ENCODE measurements at regions not wholly inside any gene's neighbourhood (a gene's known extent, or its start where the extent isn't known, plus 50 kb on each side); places are given as distances from the start of the nearest gene placed in this dataset.
"Not testable (repeated sequence)": the region's sequence is repeated elsewhere in the genome, so short reads cannot be mapped to it uniquely, and the experiment has no call there.

DNA sequence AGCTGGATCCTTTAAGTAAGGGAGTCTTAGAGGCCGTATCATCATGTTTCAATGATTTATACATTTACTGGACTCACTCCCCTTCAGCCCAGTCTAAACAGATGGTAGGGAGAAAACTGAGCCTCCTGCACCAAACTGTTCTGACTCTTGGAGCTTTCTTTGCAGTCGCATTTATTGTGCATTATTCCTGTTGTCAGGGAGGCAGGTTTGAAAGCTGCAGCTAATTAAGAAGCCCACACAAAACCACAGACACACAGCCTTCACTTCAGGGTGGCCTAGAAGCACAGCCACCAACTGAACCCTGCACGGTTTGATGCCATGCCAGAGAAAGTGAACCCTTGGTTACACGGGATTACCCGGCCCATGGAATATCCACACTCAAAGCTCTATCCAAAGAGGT lies 911.0 kb downstream of the UQCRFS1 start:
- H3K4me1 ChIP-seq (ENCODE audit: control extremely low read depth in 1 of 4, control insufficient read depth in 4 of 4, insufficient read depth in 4 of 4, low read length in 3 of 4) = peaks cover 0 to 2% (median 0%) of the 10 kb centered on the region in 4 experiments
- ChIA-PET CTCF (no interaction called here), POLR2A (no interaction called here)
- peaks cover 0 to 2% (median 0%) of the 10 kb centered on the region in 5 experiments for H3K27me3 ChIP-seq (replicated peaks in 2 of 5; ENCODE audit: control insufficient read depth in 4 of 5, insufficient read depth in 5 of 5, low read length in 4 of 5)
- H3K4me3 ChIP-seq (ENCODE audit: control insufficient read depth in 1 of 7, extremely low read depth in 1 of 7, insufficient read depth in 4 of 7, low read depth in 2 of 7, low read length in 6 of 7) = no peak overlapping the region
- no peak overlapping the region for H3K27ac ChIP-seq (ENCODE audit: insufficient read depth in 1 of 2, low read depth in 1 of 2, low read length in 2 of 2, poor library complexity in 1 of 2, severe bottlenecking in 2 of 2)
- no peaks in the 10 kb centered on the region for H3K9me3 ChIP-seq (ENCODE audit: control extremely low read depth in 1 of 5, control insufficient read depth in 4 of 5, insufficient read depth in 2 of 5, low read depth in 1 of 5, low read length in 4 of 5)
- DNase-seq = no peak
- 89% methylated on average over 3 of the region's 5 CpGs for WGBS (ENCODE audit: insufficient coverage)
- H3K36me3 ChIP-seq (ENCODE audit: control insufficient read depth in 4 of 4, insufficient read depth in 4 of 4, low read length in 3 of 4) = no peaks in the 10 kb centered on the region

DNA sequence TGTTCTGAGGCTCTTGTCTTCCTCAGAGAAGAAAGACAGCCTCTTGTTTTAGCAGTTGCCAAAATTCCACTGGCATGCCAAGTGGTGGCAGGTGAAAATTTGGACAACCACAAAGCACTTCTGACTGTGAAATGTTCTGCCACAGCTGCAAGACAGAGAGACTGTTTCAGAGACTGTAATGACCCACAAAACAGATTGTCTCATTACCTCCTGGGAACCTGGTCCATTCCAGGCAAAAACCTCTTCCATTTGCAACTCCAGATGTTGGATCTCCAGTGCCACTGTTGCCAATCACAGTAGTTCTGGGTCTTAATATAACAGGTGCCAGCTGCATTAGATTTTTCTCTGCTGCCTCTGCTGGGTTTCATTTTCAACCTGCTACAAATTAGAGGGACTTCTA lies 911.5 kb downstream of the UQCRFS1 start:
- POLR2A ChIA-PET = no interaction called here
- peaks cover 0 to 2% (median 0%) of the 10 kb centered on the region in 4 experiments for H3K4me1 ChIP-seq (ENCODE audit: control extremely low read depth in 1 of 4, control insufficient read depth in 4 of 4, insufficient read depth in 4 of 4, low read length in 3 of 4)
- no peaks in the 10 kb centered on the region for H3K36me3 ChIP-seq (ENCODE audit: control insufficient read depth in 4 of 4, insufficient read depth in 4 of 4, low read length in 3 of 4)
- peaks cover 0 to 2% (median 0%) of the 10 kb centered on the region in 5 experiments for H3K27me3 ChIP-seq (replicated peaks in 2 of 5; ENCODE audit: control insufficient read depth in 4 of 5, insufficient read depth in 5 of 5, low read length in 4 of 5)
- H3K9me3 ChIP-seq (ENCODE audit: control extremely low read depth in 1 of 5, control insufficient read depth in 4 of 5, insufficient read depth in 2 of 5, low read depth in 1 of 5, low read length in 4 of 5) = peaks cover 0 to 2% (median 0%) of the 10 kb centered on the region in 5 experiments
- no peak overlapping the region for H3K27ac ChIP-seq (ENCODE audit: insufficient read depth in 1 of 2, low read depth in 1 of 2, low read length in 2 of 2, poor library complexity in 1 of 2, severe bottlenecking in 2 of 2)
- CTCF ChIA-PET = no interaction called here
- no peak overlapping the region for H3K4me3 ChIP-seq (ENCODE audit: control insufficient read depth in 1 of 7, extremely low read depth in 1 of 7, insufficient read depth in 4 of 7, low read depth in 2 of 7, low read length in 6 of 7)
- no peak for DNase-seq

DNA sequence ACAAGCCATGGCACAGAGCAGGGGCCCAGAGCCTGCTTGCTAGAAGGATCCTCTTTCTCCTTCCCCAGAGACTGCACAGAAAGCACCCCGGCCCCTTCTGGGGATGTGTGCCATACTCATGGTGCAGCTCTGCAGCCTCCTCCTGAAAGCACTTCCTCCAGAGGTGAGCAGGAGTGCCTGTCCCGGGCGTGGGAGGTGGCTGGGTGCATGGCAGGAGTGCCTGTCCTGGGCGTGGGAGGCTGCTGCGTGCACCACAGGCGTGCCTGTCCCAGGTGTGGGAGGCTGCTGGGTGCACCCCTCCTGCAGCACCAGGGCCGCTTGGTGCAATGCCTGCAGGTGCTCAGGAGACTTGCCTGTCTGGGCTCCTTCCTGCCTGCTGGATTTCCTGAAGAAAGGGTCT lies 913.3 kb downstream of the UQCRFS1 start:
- CTCF ChIA-PET = no interaction called here
- no peak for DNase-seq
- peaks cover 0 to 2% (median 0%) of the 10 kb centered on the region in 4 experiments for H3K4me1 ChIP-seq (ENCODE audit: control extremely low read depth in 1 of 4, control insufficient read depth in 4 of 4, insufficient read depth in 4 of 4, low read length in 3 of 4)
- H3K27me3 ChIP-seq (replicated peaks in 2 of 5; ENCODE audit: control insufficient read depth in 4 of 5, insufficient read depth in 5 of 5, low read length in 4 of 5) = peaks cover 0 to 2% (median 0%) of the 10 kb centered on the region in 5 experiments
- peaks cover 0 to 2% (median 0%) of the 10 kb centered on the region in 5 experiments for H3K9me3 ChIP-seq (ENCODE audit: control extremely low read depth in 1 of 5, control insufficient read depth in 4 of 5, insufficient read depth in 2 of 5, low read depth in 1 of 5, low read length in 4 of 5)
- POLR2A ChIA-PET = no interaction called here
- 74% methylated on average over 6 of the region's 7 CpGs for WGBS (ENCODE audit: insufficient coverage)
- H3K36me3 ChIP-seq (ENCODE audit: control insufficient read depth in 4 of 4, insufficient read depth in 4 of 4, low read length in 3 of 4) = no peaks in the 10 kb centered on the region
- no peak overlapping the region for H3K4me3 ChIP-seq (ENCODE audit: control insufficient read depth in 1 of 7, extremely low read depth in 1 of 7, insufficient read depth in 4 of 7, low read depth in 2 of 7, low read length in 6 of 7)
- H3K27ac ChIP-seq (ENCODE audit: insufficient read depth in 1 of 2, low read depth in 1 of 2, low read length in 2 of 2, poor library complexity in 1 of 2, severe bottlenecking in 2 of 2) = no peak overlapping the region

DNA sequence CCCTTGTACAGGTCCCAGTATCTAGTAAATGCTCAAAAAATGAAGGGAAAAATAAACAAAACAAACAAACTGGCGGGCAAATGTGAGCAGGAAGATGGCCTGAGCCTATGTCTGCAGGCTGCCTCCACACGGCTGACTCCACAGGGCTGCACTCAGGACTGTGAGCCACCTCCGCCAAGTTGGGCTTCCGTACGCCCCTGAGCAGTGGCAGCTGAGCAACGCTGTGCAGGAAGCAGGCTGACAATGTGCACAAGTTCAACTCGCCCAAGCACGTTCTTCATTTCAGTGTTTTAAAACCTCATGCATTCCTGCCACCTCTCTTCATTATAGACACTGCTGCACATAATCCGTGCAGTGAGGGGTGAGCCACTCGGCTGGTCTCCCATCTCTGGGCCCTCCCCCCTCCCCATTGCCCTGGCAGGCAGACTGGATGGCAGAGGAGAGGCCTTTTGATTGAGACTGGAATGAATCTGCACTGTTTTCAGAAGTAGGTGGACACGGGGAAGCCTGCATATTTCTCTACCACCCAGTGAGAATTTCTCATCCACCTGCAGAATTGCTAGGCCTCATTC lies 915.3 kb downstream of the UQCRFS1 start:
- H3K9me3 ChIP-seq (ENCODE audit: control extremely low read depth in 1 of 5, control insufficient read depth in 4 of 5, insufficient read depth in 2 of 5, low read depth in 1 of 5, low read length in 4 of 5) = peaks cover 0 to 2% (median 0%) of the 10 kb centered on the region in 5 experiments
- 34% methylated on average over 10 of the region's 11 CpGs for WGBS (ENCODE audit: insufficient coverage)
- no peak overlapping the region for H3K27ac ChIP-seq (ENCODE audit: insufficient read depth in 1 of 2, low read depth in 1 of 2, low read length in 2 of 2, poor library complexity in 1 of 2, severe bottlenecking in 2 of 2)
- DNase-seq = no peak
- no peak overlapping the region for H3K4me3 ChIP-seq (ENCODE audit: control insufficient read depth in 1 of 7, extremely low read depth in 1 of 7, insufficient read depth in 4 of 7, low read depth in 2 of 7, low read length in 6 of 7)
- peaks cover 0 to 2% (median 0%) of the 10 kb centered on the region in 4 experiments for H3K4me1 ChIP-seq (ENCODE audit: control extremely low read depth in 1 of 4, control insufficient read depth in 4 of 4, insufficient read depth in 4 of 4, low read length in 3 of 4)
- H3K27me3 ChIP-seq (replicated peaks in 2 of 5; ENCODE audit: control insufficient read depth in 4 of 5, insufficient read depth in 5 of 5, low read length in 4 of 5) = peaks cover 0 to 2% (median 0%) of the 10 kb centered on the region in 5 experiments
- ChIA-PET POLR2A (no interaction called here), CTCF (no interaction called here)
- no peaks in the 10 kb centered on the region for H3K36me3 ChIP-seq (ENCODE audit: control insufficient read depth in 4 of 4, insufficient read depth in 4 of 4, low read length in 3 of 4)

DNA sequence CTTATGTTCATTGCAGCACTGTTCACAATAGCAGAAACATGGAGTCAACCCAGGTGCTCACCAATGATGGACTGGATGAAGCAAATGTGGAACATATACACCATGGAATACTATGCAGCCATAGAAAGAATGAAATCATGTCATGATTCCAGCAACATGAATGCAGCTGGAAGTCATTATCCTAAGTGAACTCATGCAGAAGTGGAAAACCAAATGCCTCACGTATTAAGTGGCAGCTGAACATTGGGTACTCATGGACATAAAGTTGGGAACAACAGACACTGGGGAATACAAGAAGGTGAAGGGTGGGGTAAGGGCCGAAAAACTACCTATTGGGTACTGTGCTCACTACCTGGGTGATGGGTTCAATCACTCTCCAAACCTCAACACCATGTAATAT lies 915.9 kb downstream of the UQCRFS1 start:
- peaks cover 0 to 2% (median 0%) of the 10 kb centered on the region in 5 experiments for H3K9me3 ChIP-seq (ENCODE audit: control extremely low read depth in 1 of 5, control insufficient read depth in 4 of 5, insufficient read depth in 2 of 5, low read depth in 1 of 5, low read length in 4 of 5)
- no peak overlapping the region for H3K27ac ChIP-seq (ENCODE audit: insufficient read depth in 1 of 2, low read depth in 1 of 2, low read length in 2 of 2, poor library complexity in 1 of 2, severe bottlenecking in 2 of 2)
- WGBS (ENCODE audit: insufficient coverage) = 86% methylated on average over 1 of the region's 2 CpGs
- H3K36me3 ChIP-seq (ENCODE audit: control insufficient read depth in 4 of 4, insufficient read depth in 4 of 4, low read length in 3 of 4) = no peaks in the 10 kb centered on the region
- ChIA-PET POLR2A (no interaction called here), CTCF (no interaction called here)
- H3K4me1 ChIP-seq (ENCODE audit: control extremely low read depth in 1 of 4, control insufficient read depth in 4 of 4, insufficient read depth in 4 of 4, low read length in 3 of 4) = peaks cover 0 to 2% (median 0%) of the 10 kb centered on the region in 4 experiments
- H3K27me3 ChIP-seq (replicated peaks in 2 of 5; ENCODE audit: control insufficient read depth in 4 of 5, insufficient read depth in 5 of 5, low read length in 4 of 5) = peaks cover 0 to 2% (median 0%) of the 10 kb centered on the region in 5 experiments
- H3K4me3 ChIP-seq (ENCODE audit: control insufficient read depth in 1 of 7, extremely low read depth in 1 of 7, insufficient read depth in 4 of 7, low read depth in 2 of 7, low read length in 6 of 7) = no peak overlapping the region
- no peak for DNase-seq

DNA sequence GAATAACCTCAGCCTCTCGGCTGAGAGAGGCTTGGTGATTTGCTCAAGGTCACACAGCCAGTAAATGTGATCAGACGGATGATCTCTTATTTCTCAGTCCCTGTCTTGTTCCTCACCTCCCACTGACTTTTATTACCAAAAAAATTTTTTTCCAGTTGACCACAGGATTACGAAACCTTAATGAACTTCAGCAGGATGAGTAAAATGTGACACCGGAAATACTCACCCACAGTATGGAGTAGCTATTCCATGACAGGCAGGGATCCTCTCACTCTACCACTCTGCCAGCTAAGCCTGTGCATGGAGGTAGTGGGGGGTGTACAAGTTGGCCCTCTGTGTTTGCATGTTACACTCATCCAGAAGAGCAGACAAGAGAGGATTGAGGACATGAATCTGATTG lies 916.4 kb downstream of the UQCRFS1 start:
- Histone ChIP-seq H3K4me1 (ENCODE audit: control extremely low read depth in 1 of 4, control insufficient read depth in 4 of 4, insufficient read depth in 4 of 4, low read length in 3 of 4) (peaks cover 0 to 2% (median 0%) of the 10 kb centered on the region in 4 experiments), H3K4me3 (ENCODE audit: control insufficient read depth in 1 of 7, extremely low read depth in 1 of 7, insufficient read depth in 4 of 7, low read depth in 2 of 7, low read length in 6 of 7) (no peak overlapping the region), H3K36me3 (ENCODE audit: control insufficient read depth in 4 of 4, insufficient read depth in 4 of 4, low read length in 3 of 4) (no peaks in the 10 kb centered on the region), H3K27me3 (replicated peaks in 2 of 5; ENCODE audit: control insufficient read depth in 4 of 5, insufficient read depth in 5 of 5, low read length in 4 of 5) (peaks cover 0 to 2% (median 0%) of the 10 kb centered on the region in 5 experiments), H3K27ac (ENCODE audit: insufficient read depth in 1 of 2, low read depth in 1 of 2, low read length in 2 of 2, poor library complexity in 1 of 2, severe bottlenecking in 2 of 2) (no peak overlapping the region), H3K9me3 (ENCODE audit: control extremely low read depth in 1 of 5, control insufficient read depth in 4 of 5, insufficient read depth in 2 of 5, low read depth in 1 of 5, low read length in 4 of 5) (peaks cover 0 to 2% (median 0%) of the 10 kb centered on the region in 5 experiments)
- DNase-seq = no peak
- 96% methylated on average over 3 of the region's 4 CpGs for WGBS (ENCODE audit: insufficient coverage)
- ChIA-PET CTCF (no interaction called here), POLR2A (no interaction called here)

DNA sequence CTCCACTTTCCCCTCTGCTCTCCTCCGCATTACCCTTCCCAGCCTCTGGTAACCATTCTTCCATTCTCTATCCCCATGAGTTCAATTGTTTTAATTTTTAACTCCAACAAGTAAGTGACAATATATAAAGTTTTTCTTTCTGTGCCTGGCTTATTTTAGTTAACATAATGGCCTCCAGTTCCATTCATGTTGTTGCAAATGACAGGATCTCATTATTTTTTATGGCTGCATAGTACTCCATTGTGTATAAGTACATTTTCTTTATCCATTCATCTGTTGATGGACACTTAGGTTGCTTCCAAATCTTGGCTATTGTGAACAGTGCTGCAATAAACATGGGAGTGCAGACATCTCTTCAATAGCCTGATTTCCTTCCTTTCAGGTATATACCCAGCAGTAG lies 918.0 kb downstream of the UQCRFS1 start:
- H3K9me3 ChIP-seq (ENCODE audit: control extremely low read depth in 1 of 5, control insufficient read depth in 4 of 5, insufficient read depth in 2 of 5, low read depth in 1 of 5, low read length in 4 of 5); CTCF ChIA-PET; H3K4me1 ChIP-seq (ENCODE audit: control extremely low read depth in 1 of 4, control insufficient read depth in 4 of 4, insufficient read depth in 4 of 4, low read length in 3 of 4); H3K36me3 ChIP-seq (ENCODE audit: control insufficient read depth in 4 of 4, insufficient read depth in 4 of 4, low read length in 3 of 4); DNase-seq; H3K4me3 ChIP-seq (ENCODE audit: control insufficient read depth in 1 of 7, extremely low read depth in 1 of 7, insufficient read depth in 4 of 7, low read depth in 2 of 7, low read length in 6 of 7); H3K27ac ChIP-seq (ENCODE audit: insufficient read depth in 1 of 2, low read depth in 1 of 2, low read length in 2 of 2, poor library complexity in 1 of 2, severe bottlenecking in 2 of 2); H3K27me3 ChIP-seq (replicated peaks in 2 of 5; ENCODE audit: control insufficient read depth in 4 of 5, insufficient read depth in 5 of 5, low read length in 4 of 5); POLR2A ChIA-PET: not testable (repeated sequence)
- WGBS (ENCODE audit: insufficient coverage) = no CpG with 5 or more reads among the region's 1 CpG

Data from common myeloid progenitor, CD34-positive (primary cell).